Fibroblast of lung (primary cell): ENCODE measurements at regions not wholly inside any gene's neighbourhood (a gene's known extent, or its start where the extent isn't known, plus 50 kb on each side); places are given as distances from the start of the nearest gene placed in this dataset.

Source experiments
- DNase-seq, 2 donors: peaks; one replicate each; pipeline versions ENCODE4 v3.0.0 to v3.0.0-alpha.2; 2010; ENCODE audit warnings: low read depth in 2 of 2
- H2AFZ ChIP-seq: 2 replicates; pipeline ENCODE4 v1.5.1; 2012; ENCODE audit warnings: low read length, control low read depth, inconsistent platforms
- H3K27ac ChIP-seq: 2 replicates; pipeline ENCODE4 v1.5.1; 2011; ENCODE audit warnings: low read length, control low read depth; ENCODE audit not compliant: insufficient read depth
- H3K27me3 ChIP-seq: 2 replicates; pipeline ENCODE4 v1.5.1; 2011; ENCODE audit warnings: mild to moderate bottlenecking, low read length; ENCODE audit not compliant: control insufficient read depth, insufficient read depth
- H3K36me3 ChIP-seq: 2 replicates; pipeline ENCODE4 v1.5.1; 2011; ENCODE audit warnings: low read length; ENCODE audit not compliant: control insufficient read depth, insufficient read depth
- H3K4me1 ChIP-seq: 2 replicates; pipeline ENCODE4 v1.5.1; 2011; ENCODE audit warnings: low read length; ENCODE audit not compliant: control insufficient read depth, insufficient read depth; ENCODE audit errors: extremely low read depth
- H3K4me2 ChIP-seq: 2 replicates; pipeline ENCODE4 v1.5.1; 2011; ENCODE audit warnings: low read length, control low read depth; ENCODE audit not compliant: insufficient read depth; ENCODE audit errors: extremely low read depth
- H3K4me3 ChIP-seq, 4 experiments: fragments of 200-600 bp in 1 of 4; sonication (generic) in 1 of 4; replicated peaks in 1 of 4; 2 replicates each; pipeline ENCODE4 v1.5.1; 2011 to 2016; ENCODE audit warnings: low read length in 4 of 4, low read depth in 3 of 4, mild to moderate bottlenecking in 3 of 4, control low read depth in 2 of 4, inconsistent platforms in 1 of 4, mixed read lengths in 1 of 4; ENCODE audit not compliant: insufficient read depth in 1 of 4; ENCODE audit errors: control extremely low read depth in 1 of 4
- H3K79me2 ChIP-seq: 2 replicates; pipeline ENCODE4 v1.5.1; 2012; ENCODE audit warnings: mild to moderate bottlenecking, low read length, inconsistent platforms; ENCODE audit not compliant: control insufficient read depth, insufficient read depth
- H3K9ac ChIP-seq: 2 replicates; pipeline ENCODE4 v1.5.1; 2011; ENCODE audit warnings: mild to moderate bottlenecking, low read length, control low read depth; ENCODE audit not compliant: insufficient read depth
- H3K9me3 ChIP-seq: 2 replicates; pipeline ENCODE4 v1.5.1; 2012; ENCODE audit warnings: low read depth, low read length; ENCODE audit not compliant: control insufficient read depth, insufficient read depth
- H4K20me1 ChIP-seq: 2 replicates; pipeline ENCODE4 v1.5.1; 2011; ENCODE audit warnings: low read length; ENCODE audit not compliant: control insufficient read depth, insufficient read depth; ENCODE audit errors: extremely low read depth
- CTCF ChIP-seq, 2 donors: IDR thresholded peaks in 1 of 2; conservative IDR thresholded peaks in 1 of 2; 1 replicate in 1 of 2; 2 replicates in 1 of 2; pipeline ENCODE4 v1.5.1; 2011 to 2012; ENCODE audit warnings: low read length in 2 of 2, control low read depth in 1 of 2, inconsistent platforms in 1 of 2, low read depth in 1 of 2, mild to moderate bottlenecking in 1 of 2
- EZH2 ChIP-seq: IDR thresholded peaks from 2 replicates; pipeline ENCODE4 v1.5.1; 2012; ENCODE audit warnings: low read length, control low read depth, mild to moderate bottlenecking; ENCODE audit errors: missing control alignments

- H3K79me2 ChIP-seq: no peaks in the 10 kb centered on the region
- H3K27me3 ChIP-seq: no peaks in the 10 kb centered on the region
- H3K36me3 ChIP-seq: no peaks in the 10 kb centered on the region
- H3K4me2 ChIP-seq: peak overlapping the region; percentile 46
- no peak overlapping the region for H3K4me3 ChIP-seq
- TF ChIP-seq CTCF (conservative IDR thresholded peaks at IDR 0.05 in 1 of 2, IDR thresholded peaks at IDR 0.05 in 1 of 2; ENCODE audit: low read depth in 1 of 2, low read length in 2 of 2) (no peak), EZH2 (no peak)
- peaks cover 10% of the 10 kb centered on the region for H3K4me1 ChIP-seq
- no peak overlapping the region for H2AFZ ChIP-seq
- no peaks in the 10 kb centered on the region for H3K9me3 ChIP-seq
- no peak overlapping the region for H3K27ac ChIP-seq
- no peaks in the 10 kb centered on the region for H4K20me1 ChIP-seq
- DNase-seq: peak; percentile 78 to 93
- no peak overlapping the region for H3K9ac ChIP-seq
Observed at GRCh38 chr6:9520417-9521151, 894.3 kb downstream of the TFAP2A start.

DNA sequence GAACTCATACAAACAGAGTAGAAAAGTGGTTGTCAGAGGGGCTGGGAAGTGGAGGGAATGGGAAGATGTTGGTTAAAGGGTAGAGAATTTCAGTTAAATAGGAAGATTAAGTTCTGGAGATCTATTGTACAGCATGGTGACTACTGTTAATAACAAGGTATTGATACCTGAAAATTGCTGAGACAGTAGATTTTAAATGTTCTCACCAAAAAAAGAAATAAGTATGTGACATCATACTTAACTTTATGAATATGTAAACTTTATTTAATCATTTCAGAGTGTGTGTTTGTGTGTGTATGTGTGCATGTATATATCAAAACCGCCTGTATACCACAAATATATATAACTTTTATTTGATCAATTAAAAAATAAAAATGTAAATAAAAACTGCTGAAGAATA is 896.4 kb downstream of the TFAP2A start:
- Histone ChIP-seq H3K4me1 (peaks cover 10% of the 10 kb centered on the region), H3K4me2 (no peak overlapping the region), H3K79me2 (no peaks in the 10 kb centered on the region), H3K27me3 (no peaks in the 10 kb centered on the region), H3K9ac (no peak overlapping the region), H4K20me1 (no peaks in the 10 kb centered on the region), H2AFZ (no peak overlapping the region), H3K27ac (no peak overlapping the region), H3K4me3 (no peak overlapping the region), H3K36me3 (no peaks in the 10 kb centered on the region), H3K9me3 (no peaks in the 10 kb centered on the region)
- no peak for TF ChIP-seq CTCF (conservative IDR thresholded peaks at IDR 0.05 in 1 of 2, IDR thresholded peaks at IDR 0.05 in 1 of 2; ENCODE audit: low read depth in 1 of 2, low read length in 2 of 2)
- TF ChIP-seq EZH2: no peak
- no peak for DNase-seq

DNA sequence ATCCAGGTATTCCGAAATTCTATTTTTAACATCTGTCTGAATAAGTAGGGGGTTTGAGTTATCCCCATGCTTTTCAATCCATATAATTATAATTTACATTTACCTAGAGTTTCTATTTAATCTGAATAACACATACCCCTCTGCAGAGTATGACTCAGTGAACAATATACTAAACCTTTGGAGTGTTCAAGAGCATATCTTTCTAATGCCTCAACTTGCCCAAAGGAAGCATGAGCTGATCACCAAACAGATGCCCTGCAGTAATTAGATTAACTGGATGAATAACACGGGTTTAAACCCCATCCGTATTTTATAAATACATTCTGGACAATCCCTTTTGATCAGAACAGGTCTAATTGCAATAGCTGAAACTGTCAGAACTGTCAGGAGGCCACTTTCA is 897.1 kb downstream of the TFAP2A start:
- no peak overlapping the region for H2AFZ ChIP-seq
- H3K36me3 ChIP-seq: no peaks in the 10 kb centered on the region
- no peak overlapping the region for H3K9ac ChIP-seq
- no peak overlapping the region for H3K4me2 ChIP-seq
- H3K9me3 ChIP-seq: no peaks in the 10 kb centered on the region
- no peak overlapping the region for H3K4me3 ChIP-seq
- H3K27ac ChIP-seq: no peak overlapping the region
- H3K79me2 ChIP-seq: no peaks in the 10 kb centered on the region
- H3K4me1 ChIP-seq: peaks cover 10% of the 10 kb centered on the region
- no peaks in the 10 kb centered on the region for H3K27me3 ChIP-seq
- TF ChIP-seq EZH2 (no peak), CTCF (conservative IDR thresholded peaks at IDR 0.05 in 1 of 2, IDR thresholded peaks at IDR 0.05 in 1 of 2; ENCODE audit: low read depth in 1 of 2, low read length in 2 of 2) (no peak)
- H4K20me1 ChIP-seq: no peaks in the 10 kb centered on the region
- no peak for DNase-seq
